ENCODE measurements at regions not wholly inside any gene's neighbourhood (a gene's known extent, or its start where the extent isn't known, plus 50 kb on each side); places are given as distances from the start of the nearest gene placed in this dataset.

- H3K27me3 ChIP-seq (ENCODE audit: control insufficient read depth, insufficient read depth, low read length) = no peaks in the 10 kb centered on the region
- H3K4me1 ChIP-seq (ENCODE audit: control insufficient read depth, insufficient read depth, low read length) = peaks cover 6% of the 10 kb centered on the region
- H3K4me3 ChIP-seq (ENCODE audit: low read length) = no peak overlapping the region
- H3K27ac ChIP-seq (ENCODE audit: low read depth, low read length) = no peak overlapping the region
- H3K36me3 ChIP-seq (ENCODE audit: control insufficient read depth, insufficient read depth, low read length) = no peaks in the 10 kb centered on the region
- H3K9ac ChIP-seq (ENCODE audit: low read length) = no peak overlapping the region
Observed at GRCh38 chr16:74166456-74166855, 130.2 kb upstream of the PSMD7 start.

GRCh38 chr16:74165566-74166080, 131.0 kb upstream of the PSMD7 start:
- no peak overlapping the region for H3K9ac ChIP-seq (ENCODE audit: low read length)
- no peak overlapping the region for H3K27ac ChIP-seq (ENCODE audit: low read depth, low read length)
- no peaks in the 10 kb centered on the region for H3K27me3 ChIP-seq (ENCODE audit: control insufficient read depth, insufficient read depth, low read length)
- H3K36me3 ChIP-seq (ENCODE audit: control insufficient read depth, insufficient read depth, low read length) = no peaks in the 10 kb centered on the region
- H3K4me3 ChIP-seq (ENCODE audit: low read length) = no peak overlapping the region
- peaks cover 6% of the 10 kb centered on the region for H3K4me1 ChIP-seq (ENCODE audit: control insufficient read depth, insufficient read depth, low read length)

- Histone ChIP-seq H3K4me1 (ENCODE audit: control insufficient read depth, insufficient read depth, low read length) (no peaks in the 10 kb centered on the region), H3K36me3 (ENCODE audit: control insufficient read depth, insufficient read depth, low read length) (no peaks in the 10 kb centered on the region), H3K9ac (ENCODE audit: low read length) (no peak overlapping the region), H3K4me3 (ENCODE audit: low read length) (no peak overlapping the region), H3K27me3 (ENCODE audit: control insufficient read depth, insufficient read depth, low read length) (no peaks in the 10 kb centered on the region), H3K27ac (ENCODE audit: low read depth, low read length) (no peak overlapping the region)
Observed at GRCh38 chr16:74160759-74161158, 135.9 kb upstream of the PSMD7 start.

GRCh38 chr16:74153773-74154172, 142.8 kb upstream of the PSMD7 start:
- no peaks in the 10 kb centered on the region for H3K36me3 ChIP-seq (ENCODE audit: control insufficient read depth, insufficient read depth, low read length)
- H3K4me3 ChIP-seq (ENCODE audit: low read length) = no peak overlapping the region
- no peak overlapping the region for H3K9ac ChIP-seq (ENCODE audit: low read length)
- no peak overlapping the region for H3K27ac ChIP-seq (ENCODE audit: low read depth, low read length)
- H3K4me1 ChIP-seq (ENCODE audit: control insufficient read depth, insufficient read depth, low read length) = no peaks in the 10 kb centered on the region
- no peaks in the 10 kb centered on the region for H3K27me3 ChIP-seq (ENCODE audit: control insufficient read depth, insufficient read depth, low read length)

- H3K27ac ChIP-seq (ENCODE audit: low read depth, low read length) = no peak overlapping the region
- no peak overlapping the region for H3K9ac ChIP-seq (ENCODE audit: low read length)
- H3K36me3 ChIP-seq (ENCODE audit: control insufficient read depth, insufficient read depth, low read length) = no peaks in the 10 kb centered on the region
- no peaks in the 10 kb centered on the region for H3K4me1 ChIP-seq (ENCODE audit: control insufficient read depth, insufficient read depth, low read length)
- no peak overlapping the region for H3K4me3 ChIP-seq (ENCODE audit: low read length)
- H3K27me3 ChIP-seq (ENCODE audit: control insufficient read depth, insufficient read depth, low read length) = no peaks in the 10 kb centered on the region
Observed at GRCh38 chr16:74146643-74147042, 150.0 kb upstream of the PSMD7 start.

GRCh38 chr16:74143171-74143570, 153.4 kb upstream of the PSMD7 start:
- no peaks in the 10 kb centered on the region for H3K4me1 ChIP-seq (ENCODE audit: control insufficient read depth, insufficient read depth, low read length)
- H3K27ac ChIP-seq (ENCODE audit: low read depth, low read length) = no peak overlapping the region
- H3K9ac ChIP-seq (ENCODE audit: low read length) = no peak overlapping the region
- no peaks in the 10 kb centered on the region for H3K36me3 ChIP-seq (ENCODE audit: control insufficient read depth, insufficient read depth, low read length)
- H3K4me3 ChIP-seq (ENCODE audit: low read length) = no peak overlapping the region
- H3K27me3 ChIP-seq (ENCODE audit: control insufficient read depth, insufficient read depth, low read length) = no peaks in the 10 kb centered on the region

GRCh38 chr16:74141015-74141414, 155.6 kb upstream of the PSMD7 start:
- no peak overlapping the region for H3K4me3 ChIP-seq (ENCODE audit: low read length)
- no peaks in the 10 kb centered on the region for H3K27me3 ChIP-seq (ENCODE audit: control insufficient read depth, insufficient read depth, low read length)
- H3K4me1 ChIP-seq (ENCODE audit: control insufficient read depth, insufficient read depth, low read length) = no peaks in the 10 kb centered on the region
- no peaks in the 10 kb centered on the region for H3K36me3 ChIP-seq (ENCODE audit: control insufficient read depth, insufficient read depth, low read length)
- H3K27ac ChIP-seq (ENCODE audit: low read depth, low read length) = no peak overlapping the region
- no peak overlapping the region for H3K9ac ChIP-seq (ENCODE audit: low read length)

GRCh38 chr16:74140557-74140956, 156.1 kb upstream of the PSMD7 start:
- no peaks in the 10 kb centered on the region for H3K36me3 ChIP-seq (ENCODE audit: control insufficient read depth, insufficient read depth, low read length)
- H3K4me1 ChIP-seq (ENCODE audit: control insufficient read depth, insufficient read depth, low read length) = no peaks in the 10 kb centered on the region
- no peaks in the 10 kb centered on the region for H3K27me3 ChIP-seq (ENCODE audit: control insufficient read depth, insufficient read depth, low read length)
- H3K27ac ChIP-seq (ENCODE audit: low read depth, low read length) = no peak overlapping the region
- H3K9ac ChIP-seq (ENCODE audit: low read length) = no peak overlapping the region
- no peak overlapping the region for H3K4me3 ChIP-seq (ENCODE audit: low read length)

- H3K4me3 ChIP-seq (ENCODE audit: low read length) = no peak overlapping the region
- H3K9ac ChIP-seq (ENCODE audit: low read length) = no peak overlapping the region
- H3K27me3 ChIP-seq (ENCODE audit: control insufficient read depth, insufficient read depth, low read length) = no peaks in the 10 kb centered on the region
- H3K27ac ChIP-seq (ENCODE audit: low read depth, low read length) = no peak overlapping the region
- H3K36me3 ChIP-seq (ENCODE audit: control insufficient read depth, insufficient read depth, low read length) = no peaks in the 10 kb centered on the region
- H3K4me1 ChIP-seq (ENCODE audit: control insufficient read depth, insufficient read depth, low read length) = no peaks in the 10 kb centered on the region
Observed at GRCh38 chr16:74123826-74124225, 172.8 kb upstream of the PSMD7 start.

GRCh38 chr16:74123195-74123594, 173.4 kb upstream of the PSMD7 start:
- Histone ChIP-seq H3K4me3 (ENCODE audit: low read length) (no peak overlapping the region), H3K27me3 (ENCODE audit: control insufficient read depth, insufficient read depth, low read length) (no peaks in the 10 kb centered on the region), H3K9ac (ENCODE audit: low read length) (no peak overlapping the region), H3K4me1 (ENCODE audit: control insufficient read depth, insufficient read depth, low read length) (no peaks in the 10 kb centered on the region), H3K27ac (ENCODE audit: low read depth, low read length) (no peak overlapping the region), H3K36me3 (ENCODE audit: control insufficient read depth, insufficient read depth, low read length) (no peaks in the 10 kb centered on the region)

GRCh38 chr16:74117798-74118197, 178.8 kb upstream of the PSMD7 start:
- H3K4me3 ChIP-seq (ENCODE audit: low read length) = no peak overlapping the region
- no peak overlapping the region for H3K27ac ChIP-seq (ENCODE audit: low read depth, low read length)
- no peak overlapping the region for H3K9ac ChIP-seq (ENCODE audit: low read length)
- H3K27me3 ChIP-seq (ENCODE audit: control insufficient read depth, insufficient read depth, low read length) = no peaks in the 10 kb centered on the region
- no peaks in the 10 kb centered on the region for H3K4me1 ChIP-seq (ENCODE audit: control insufficient read depth, insufficient read depth, low read length)
- H3K36me3 ChIP-seq (ENCODE audit: control insufficient read depth, insufficient read depth, low read length) = no peaks in the 10 kb centered on the region

GRCh38 chr16:74113545-74113944, 183.1 kb upstream of the PSMD7 start:
- Histone ChIP-seq H3K36me3 (ENCODE audit: control insufficient read depth, insufficient read depth, low read length) (no peaks in the 10 kb centered on the region), H3K27me3 (ENCODE audit: control insufficient read depth, insufficient read depth, low read length) (no peaks in the 10 kb centered on the region), H3K4me3 (ENCODE audit: low read length) (no peak overlapping the region), H3K27ac (ENCODE audit: low read depth, low read length) (no peak overlapping the region), H3K4me1 (ENCODE audit: control insufficient read depth, insufficient read depth, low read length) (no peaks in the 10 kb centered on the region), H3K9ac (ENCODE audit: low read length) (no peak overlapping the region)

GRCh38 chr16:74111456-74111982, 185.1 kb upstream of the PSMD7 start:
- no peaks in the 10 kb centered on the region for H3K4me1 ChIP-seq (ENCODE audit: control insufficient read depth, insufficient read depth, low read length)
- no peak overlapping the region for H3K27ac ChIP-seq (ENCODE audit: low read depth, low read length)
- no peak overlapping the region for H3K4me3 ChIP-seq (ENCODE audit: low read length)
- H3K36me3 ChIP-seq (ENCODE audit: control insufficient read depth, insufficient read depth, low read length) = no peaks in the 10 kb centered on the region
- H3K9ac ChIP-seq (ENCODE audit: low read length) = no peak overlapping the region
- no peaks in the 10 kb centered on the region for H3K27me3 ChIP-seq (ENCODE audit: control insufficient read depth, insufficient read depth, low read length)
